GM18508 (cell line): ENCODE measurements at regions not wholly inside any gene's neighbourhood (a gene's known extent, or its start where the extent isn't known, plus 50 kb on each side); places are given as distances from the start of the nearest gene placed in this dataset.

Source experiments
- ATAC-seq: cut with Tn5 transposase; IDR thresholded peaks from one replicate; pipeline ENCODE4 v1.9.1; 2021; ENCODE audit warnings: moderate number of reproducible peaks; ENCODE audit not compliant: insufficient read depth, unreplicated experiment

DNA sequence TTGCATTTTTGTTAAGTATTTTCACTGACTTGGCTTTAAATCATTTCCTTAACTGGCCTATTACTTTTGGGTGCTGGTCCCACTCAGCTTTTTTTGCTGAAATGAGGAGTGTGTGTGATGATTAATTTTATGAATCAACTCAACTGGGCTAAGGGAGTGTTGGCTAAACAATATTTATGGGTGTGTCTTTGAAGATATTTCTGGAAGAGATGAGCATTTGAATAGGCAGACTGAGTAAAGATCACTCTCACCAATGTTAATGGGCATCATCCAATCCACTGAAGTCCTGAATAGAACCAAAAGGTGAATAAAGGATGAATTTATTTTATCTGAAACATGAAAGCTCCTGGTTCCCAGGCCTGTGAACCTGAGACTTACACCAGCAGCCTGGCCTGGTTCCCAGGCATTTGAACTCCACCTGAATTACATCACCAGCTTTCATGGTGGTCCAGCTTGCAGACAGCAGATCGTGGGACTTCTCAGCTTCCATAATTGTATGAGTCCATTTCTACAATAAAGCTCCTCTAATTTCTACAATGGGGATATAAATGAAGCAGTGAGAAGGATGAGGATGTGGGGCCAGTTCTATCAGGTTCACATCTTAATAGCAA lies 241.3 kb upstream of the ZC3H12C start:
- no peak for ATAC-seq

DNA sequence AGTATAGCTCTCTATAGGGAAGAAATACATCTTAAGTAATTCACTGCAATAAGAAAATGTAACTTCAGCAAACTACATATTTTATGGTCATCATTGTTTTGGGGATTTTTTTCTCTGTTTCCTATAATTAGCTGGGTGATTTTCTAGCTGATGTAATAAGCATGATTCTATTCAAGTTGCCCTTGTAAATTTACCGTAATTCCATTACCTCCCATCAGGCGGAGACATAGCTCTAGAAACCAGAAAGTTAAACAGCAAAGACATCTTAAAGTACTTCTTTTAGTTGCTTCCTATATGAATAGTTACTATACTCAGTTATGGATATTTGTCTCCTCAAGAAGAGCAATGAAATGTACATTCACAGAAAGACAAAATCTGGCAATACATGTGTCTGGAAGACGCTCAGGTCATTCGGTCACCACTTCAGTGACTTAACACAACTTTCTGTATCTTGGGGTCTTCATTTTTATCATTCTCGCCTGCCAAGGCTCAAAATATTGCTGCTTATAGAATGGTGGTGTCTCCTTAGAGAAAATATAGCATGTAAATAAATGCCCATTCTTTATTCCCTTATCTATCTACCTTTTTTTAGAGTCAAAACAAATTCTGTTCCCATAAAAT lies 239.9 kb upstream of the ZC3H12C start:
- ATAC-seq: peak; percentile 88

GRCh38 chr11:109854731-109855130 lies 238.5 kb upstream of the ZC3H12C start:
- no peak for ATAC-seq

DNA sequence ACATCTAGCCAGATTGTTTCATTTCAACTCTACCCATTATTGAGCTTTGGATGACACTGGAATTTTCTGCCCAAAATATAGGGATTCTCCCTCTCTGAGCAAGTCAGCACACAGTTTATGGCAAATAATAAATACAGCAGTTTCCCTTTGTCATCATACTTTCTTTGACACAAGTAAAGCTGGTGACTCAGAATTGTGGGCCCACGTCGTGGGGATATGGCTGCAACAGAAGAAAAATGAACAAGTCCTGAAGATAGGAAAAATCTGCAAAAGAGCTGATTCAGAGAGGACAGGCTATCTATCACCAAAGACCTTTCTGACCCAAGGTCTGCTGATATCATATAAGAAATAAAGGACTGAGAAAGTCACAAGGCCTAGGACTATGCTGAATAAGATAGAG lies 236.3 kb upstream of the ZC3H12C start:
- ATAC-seq: no peak

- ATAC-seq: no peak
Measured at GRCh38 chr11:109857637-109858036, 235.6 kb upstream of the ZC3H12C start.

GRCh38 chr11:109858152-109858551 lies 235.0 kb upstream of the ZC3H12C start:
- ATAC-seq: no peak

- no peak for ATAC-seq
Measured at GRCh38 chr11:109859045-109859724, 234.0 kb upstream of the ZC3H12C start.

DNA sequence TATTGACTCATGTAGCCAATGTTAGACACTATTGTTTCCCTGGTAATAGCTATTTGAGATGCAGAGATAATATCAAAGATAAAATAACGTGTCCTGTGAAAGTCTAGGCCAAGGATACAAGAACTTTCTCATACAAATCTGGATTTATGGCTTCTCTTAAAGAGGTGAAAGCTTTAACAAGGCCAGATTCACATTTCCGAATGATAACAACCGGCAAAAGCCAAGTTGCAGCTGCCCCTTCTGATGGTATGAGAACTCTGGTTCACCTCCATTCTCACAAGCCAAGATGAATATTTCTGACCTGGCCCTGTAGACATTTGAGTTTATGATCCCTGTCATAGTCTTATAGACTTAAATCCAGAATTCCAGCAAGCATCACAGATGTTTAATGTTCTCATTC lies 230.4 kb upstream of the ZC3H12C start:
- no peak for ATAC-seq

DNA sequence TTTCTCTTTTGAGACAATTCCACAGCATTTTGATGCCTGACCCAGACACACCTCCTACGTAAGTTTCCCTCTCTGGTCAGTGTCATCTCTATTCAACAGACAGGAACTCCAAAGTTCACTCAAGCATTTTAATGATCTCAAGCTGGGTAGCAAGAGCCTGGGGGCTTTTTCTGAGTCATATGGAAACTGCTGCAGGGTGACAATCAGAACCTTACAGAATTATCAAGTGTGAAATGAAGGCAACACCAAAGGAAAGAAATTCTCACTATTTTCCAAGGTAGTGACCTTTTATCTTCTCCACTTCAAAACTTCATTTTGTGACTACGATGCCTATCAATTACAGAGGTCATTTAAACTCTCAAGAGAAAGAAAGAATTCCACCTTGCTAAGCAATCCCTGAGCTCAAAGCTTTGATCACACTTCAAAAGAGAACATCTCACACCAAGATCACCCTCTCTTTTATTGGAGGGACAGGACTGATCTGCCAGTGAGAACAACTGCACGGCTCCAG lies 229.0 kb upstream of the ZC3H12C start:
- peak; percentile 96 for ATAC-seq

GRCh38 chr11:109864834-109865547 lies 228.2 kb upstream of the ZC3H12C start:
- no peak for ATAC-seq

DNA sequence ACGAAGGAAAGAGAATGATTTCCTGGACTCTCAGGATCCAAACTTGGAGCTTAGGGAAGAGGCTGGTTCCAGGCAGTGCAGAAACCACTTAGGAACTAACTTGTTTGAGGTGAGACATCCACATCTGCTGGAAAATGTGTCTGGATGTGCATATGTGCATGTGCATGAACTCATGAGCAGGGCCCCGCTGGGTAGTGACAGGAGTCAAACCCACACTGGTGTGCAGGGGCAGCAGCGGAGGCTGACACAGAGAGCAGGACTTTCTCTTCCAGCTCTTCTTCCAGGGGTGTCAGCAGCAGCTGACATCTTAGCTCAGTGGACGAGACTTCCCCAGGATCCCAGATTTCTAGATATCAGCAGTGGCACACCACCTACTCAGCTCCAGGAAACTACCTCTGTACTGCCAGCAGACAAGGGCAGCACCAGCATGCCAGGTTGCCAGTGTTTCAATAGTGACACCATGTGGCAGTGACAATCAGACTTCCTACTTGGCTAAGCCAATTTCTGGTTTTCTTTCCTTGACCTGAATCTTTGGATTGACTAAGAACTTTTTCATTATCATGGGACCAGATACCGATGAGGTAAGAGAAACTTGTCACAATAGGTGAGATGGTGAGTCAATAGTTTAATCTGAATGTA lies 227.5 kb upstream of the ZC3H12C start:
- no peak for ATAC-seq

DNA sequence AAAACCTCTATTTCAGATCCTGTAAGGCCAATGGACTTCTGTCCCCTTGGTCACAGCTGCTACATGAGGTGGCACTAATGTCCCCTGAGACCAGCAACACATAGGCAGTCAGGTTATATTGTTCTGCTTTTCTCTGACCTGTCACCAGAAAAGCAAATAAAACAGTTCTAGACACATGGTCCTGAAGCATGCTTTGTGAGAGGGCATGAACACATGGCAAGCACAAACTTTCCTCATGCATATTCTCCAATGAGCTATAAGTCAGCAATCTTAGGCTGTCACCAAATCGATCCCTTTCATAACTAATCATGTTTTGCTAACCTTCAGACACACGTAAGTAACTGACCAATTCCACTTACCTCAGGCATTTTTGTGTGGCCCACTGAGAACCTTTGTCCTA lies 225.4 kb upstream of the ZC3H12C start:
- ATAC-seq: no peak

DNA sequence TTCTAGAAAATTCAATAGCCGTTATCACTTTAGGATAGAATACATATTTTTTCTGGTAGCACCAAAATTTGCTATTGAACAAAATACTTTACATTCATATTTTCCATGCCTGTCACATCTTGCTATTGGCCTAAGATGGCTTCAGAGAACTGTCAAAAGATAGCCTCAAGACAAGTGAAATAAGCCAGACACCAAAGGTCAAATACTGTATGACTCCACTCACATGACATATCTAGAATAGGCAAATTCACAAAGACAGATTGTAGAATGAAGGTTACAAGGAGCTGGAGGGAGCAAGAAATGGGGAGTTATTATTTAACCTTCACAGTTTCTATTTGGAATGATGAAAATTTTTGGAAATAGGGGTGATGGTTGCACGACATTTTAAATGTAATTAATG lies 223.7 kb upstream of the ZC3H12C start:
- no peak for ATAC-seq

DNA sequence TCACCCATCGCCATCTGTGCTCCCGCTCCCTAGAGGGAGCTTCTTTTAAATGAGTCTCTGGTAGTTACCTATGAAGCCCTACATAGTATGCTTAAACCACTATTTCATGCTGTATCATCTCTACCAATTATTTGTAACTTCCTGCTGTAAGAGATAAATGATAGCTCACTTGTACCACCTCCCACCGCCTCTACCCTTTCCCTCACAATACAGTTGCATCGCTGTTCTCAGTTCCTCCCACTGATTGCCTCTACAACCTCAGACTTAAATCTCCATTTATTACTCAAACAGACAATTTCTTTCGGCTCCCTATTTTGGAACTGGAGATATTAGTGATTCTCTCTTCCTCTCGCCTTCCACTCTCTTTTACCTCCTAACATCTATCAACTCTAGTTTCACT lies 222.9 kb upstream of the ZC3H12C start:
- ATAC-seq: no peak

DNA sequence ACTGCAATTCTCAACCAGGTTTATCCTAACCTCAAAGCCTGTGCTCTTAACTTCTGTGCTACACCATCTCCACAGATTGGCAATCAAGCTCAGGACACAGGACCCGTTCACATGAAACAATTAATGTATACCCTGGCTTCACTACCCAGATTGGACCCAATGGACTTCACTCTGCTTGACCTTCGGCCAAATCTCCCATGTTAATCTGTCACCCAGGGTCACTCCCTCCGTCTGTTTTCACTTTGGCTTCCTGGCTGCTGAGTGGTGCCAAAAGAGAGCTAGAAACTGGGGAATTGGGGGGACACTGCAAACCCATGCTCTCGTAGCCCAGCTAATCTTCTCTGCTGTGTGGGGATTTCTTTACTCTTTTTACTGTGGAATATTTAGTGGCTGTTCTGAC lies 216.1 kb upstream of the ZC3H12C start:
- ATAC-seq: no peak

GRCh38 chr11:109884501-109884900 lies 208.7 kb upstream of the ZC3H12C start:
- ATAC-seq: no peak

DNA sequence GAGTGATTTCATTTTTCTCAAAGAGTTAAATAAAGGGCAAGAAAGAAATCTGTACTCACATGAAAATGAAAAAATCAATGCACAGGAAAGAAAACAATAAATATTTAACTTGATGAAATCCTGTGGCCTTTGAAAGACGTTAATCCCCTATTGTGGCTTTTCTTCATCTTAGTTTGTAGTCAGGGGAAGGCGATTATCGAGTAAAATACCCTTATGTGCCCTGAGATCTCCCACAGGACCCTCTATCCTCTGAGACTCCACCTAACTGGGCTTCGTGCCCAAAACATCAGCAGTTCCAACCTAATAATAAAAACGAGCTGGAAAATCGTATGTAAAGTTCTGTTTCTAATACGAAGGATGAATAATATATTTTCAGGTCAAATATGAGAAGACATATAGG lies 208.2 kb upstream of the ZC3H12C start:
- ATAC-seq: no peak

GRCh38 chr11:109892321-109892794 lies 200.8 kb upstream of the ZC3H12C start:
- no peak for ATAC-seq

- ATAC-seq: no peak
Measured at GRCh38 chr11:109894242-109894641, 198.9 kb upstream of the ZC3H12C start.

- ATAC-seq: no peak
Measured at GRCh38 chr11:109898592-109898991, 194.6 kb upstream of the ZC3H12C start.
